ENCODE measurements at regions not wholly inside any gene's neighbourhood (a gene's known extent, or its start where the extent isn't known, plus 50 kb on each side); places are given as distances from the start of the nearest gene placed in this dataset.

GRCh38 chr7:122206985-122207384, 62.9 kb upstream of the AASS start:
- Histone ChIP-seq H3K4me3 (no peak overlapping the region), H3K9ac (ENCODE audit: insufficient read depth in 1 of 2, low read length in 2 of 2) (no peak overlapping the region), H3K9me3 (ENCODE audit: control insufficient read depth in 4 of 4, insufficient read depth in 3 of 4, low read length in 3 of 4) (peaks cover 0 to 10% (median 7%) of the 10 kb centered on the region in 4 donors), H3K4me1 (ENCODE audit: control insufficient read depth in 5 of 5, insufficient read depth in 5 of 5, low read length in 5 of 5) (peaks cover 0 to 1% (median 0%) of the 10 kb centered on the region in 5 donors), H3K27me3 (ENCODE audit: control insufficient read depth in 3 of 3, insufficient read depth in 3 of 3, low read length in 2 of 3) (no peaks in the 10 kb centered on the region), H3K27ac (ENCODE audit: low read depth in 1 of 2, low read length in 1 of 2) (no peak overlapping the region), H3K36me3 (ENCODE audit: control insufficient read depth in 4 of 4, insufficient read depth in 4 of 4, low read length in 4 of 4) (no peaks in the 10 kb centered on the region)
- DNase-seq (no peak), ATAC-seq (ENCODE audit: insufficient read depth, low FRiP score) (no peak)
- TF ChIP-seq, protein P1, sequence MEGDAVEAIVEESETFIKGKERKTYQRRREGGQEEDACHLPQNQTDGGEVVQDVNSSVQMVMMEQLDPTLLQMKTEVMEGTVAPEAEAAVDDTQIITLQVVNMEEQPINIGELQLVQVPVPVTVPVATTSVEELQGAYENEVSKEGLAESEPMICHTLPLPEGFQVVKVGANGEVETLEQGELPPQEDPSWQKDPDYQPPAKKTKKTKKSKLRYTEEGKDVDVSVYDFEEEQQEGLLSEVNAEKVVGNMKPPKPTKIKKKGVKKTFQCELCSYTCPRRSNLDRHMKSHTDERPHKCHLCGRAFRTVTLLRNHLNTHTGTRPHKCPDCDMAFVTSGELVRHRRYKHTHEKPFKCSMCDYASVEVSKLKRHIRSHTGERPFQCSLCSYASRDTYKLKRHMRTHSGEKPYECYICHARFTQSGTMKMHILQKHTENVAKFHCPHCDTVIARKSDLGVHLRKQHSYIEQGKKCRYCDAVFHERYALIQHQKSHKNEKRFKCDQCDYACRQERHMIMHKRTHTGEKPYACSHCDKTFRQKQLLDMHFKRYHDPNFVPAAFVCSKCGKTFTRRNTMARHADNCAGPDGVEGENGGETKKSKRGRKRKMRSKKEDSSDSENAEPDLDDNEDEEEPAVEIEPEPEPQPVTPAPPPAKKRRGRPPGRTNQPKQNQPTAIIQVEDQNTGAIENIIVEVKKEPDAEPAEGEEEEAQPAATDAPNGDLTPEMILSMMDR (IDR thresholded peaks at IDR 0.05; ENCODE audit: control extremely low read depth, extremely low read depth) = no peak
- WGBS, 2 donors = 91 to 100% methylated on average over 1 of the region's 1 CpG

DNA sequence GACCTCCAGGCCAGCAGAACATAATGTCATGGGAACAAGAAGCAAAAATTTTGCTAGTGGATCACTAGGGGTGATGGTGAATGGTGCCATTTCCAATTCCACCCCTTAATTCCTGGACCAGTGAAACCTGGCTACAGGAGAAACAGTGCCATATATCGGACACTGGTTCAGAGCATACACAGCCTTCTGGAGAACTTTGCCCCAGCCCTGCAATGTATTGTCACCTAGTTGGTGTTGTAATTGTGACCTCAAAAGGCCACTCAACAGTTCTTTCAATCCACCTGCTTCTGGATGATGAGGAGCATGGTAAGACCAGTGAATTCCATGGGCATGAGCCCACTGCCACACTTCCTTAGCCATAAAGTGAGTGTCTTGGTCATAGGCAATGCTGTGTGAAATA, 59.8 kb upstream of the AASS start:
- TF ChIP-seq, protein P1 (IDR thresholded peaks at IDR 0.05; ENCODE audit: control extremely low read depth, extremely low read depth) = no peak
- Histone ChIP-seq H3K27ac (ENCODE audit: low read depth in 1 of 2, low read length in 1 of 2) (no peak overlapping the region), H3K9me3 (ENCODE audit: control insufficient read depth in 4 of 4, insufficient read depth in 3 of 4, low read length in 3 of 4) (peaks cover 0 to 10% (median 7%) of the 10 kb centered on the region in 4 donors), H3K4me1 (ENCODE audit: control insufficient read depth in 5 of 5, insufficient read depth in 5 of 5, low read length in 5 of 5) (peaks cover 0 to 1% (median 0%) of the 10 kb centered on the region in 5 donors), H3K36me3 (ENCODE audit: control insufficient read depth in 4 of 4, insufficient read depth in 4 of 4, low read length in 4 of 4) (no peaks in the 10 kb centered on the region), H3K9ac (ENCODE audit: insufficient read depth in 1 of 2, low read length in 2 of 2) (no peak overlapping the region), H3K4me3 (no peak overlapping the region), H3K27me3 (ENCODE audit: control insufficient read depth in 3 of 3, insufficient read depth in 3 of 3, low read length in 2 of 3) (no peaks in the 10 kb centered on the region)
- no peak for ATAC-seq (ENCODE audit: insufficient read depth, low FRiP score)
- WGBS, 2 donors = 92 to 96% methylated on average over 1 of the region's 1 CpG
- DNase-seq = no peak

DNA sequence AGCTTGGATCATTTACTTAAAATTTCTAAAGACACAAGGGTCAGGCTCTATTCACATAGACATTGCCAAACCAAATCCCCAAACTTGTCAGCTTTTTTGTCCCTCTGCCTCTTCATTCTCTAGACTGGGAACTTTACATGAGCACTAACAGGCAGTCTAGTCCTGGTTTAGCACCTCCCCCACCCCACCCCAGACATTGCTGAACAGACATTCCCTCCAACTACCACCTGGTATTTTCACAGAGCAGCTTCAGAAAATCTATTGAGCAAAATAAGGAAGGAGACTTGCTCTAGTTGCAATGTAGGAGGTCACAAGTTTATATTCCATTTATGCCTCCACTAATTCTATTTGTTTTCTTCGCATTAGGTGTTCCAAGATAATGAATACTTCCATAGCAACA, 56.8 kb upstream of the AASS start:
- no peak for ATAC-seq (ENCODE audit: insufficient read depth, low FRiP score)
- WGBS, 2 donors = 81 to 90% methylated on average over 1 of the region's 1 CpG
- TF ChIP-seq, protein P1 (IDR thresholded peaks at IDR 0.05; ENCODE audit: control extremely low read depth, extremely low read depth) = no peak
- H3K4me3 ChIP-seq = no peak overlapping the region
- no peak overlapping the region for H3K27ac ChIP-seq (ENCODE audit: low read depth in 1 of 2, low read length in 1 of 2)
- peaks cover 0 to 1% (median 0%) of the 10 kb centered on the region in 5 donors for H3K4me1 ChIP-seq (ENCODE audit: control insufficient read depth in 5 of 5, insufficient read depth in 5 of 5, low read length in 5 of 5)
- H3K9ac ChIP-seq (ENCODE audit: insufficient read depth in 1 of 2, low read length in 2 of 2) = no peak overlapping the region
- no peaks in the 10 kb centered on the region for H3K36me3 ChIP-seq (ENCODE audit: control insufficient read depth in 4 of 4, insufficient read depth in 4 of 4, low read length in 4 of 4)
- no peak for DNase-seq
- H3K9me3 ChIP-seq (ENCODE audit: control insufficient read depth in 4 of 4, insufficient read depth in 3 of 4, low read length in 3 of 4) = peaks cover 0 to 5% (median 1%) of the 10 kb centered on the region in 4 donors
- H3K27me3 ChIP-seq (ENCODE audit: control insufficient read depth in 3 of 3, insufficient read depth in 3 of 3, low read length in 2 of 3) = no peaks in the 10 kb centered on the region

- peaks cover 0 to 1% (median under 1%) of the 10 kb centered on the region in 4 donors for H3K9me3 ChIP-seq (ENCODE audit: control insufficient read depth in 4 of 4, insufficient read depth in 3 of 4, low read length in 3 of 4)
- no peak overlapping the region for H3K4me3 ChIP-seq
- no peak overlapping the region for H3K9ac ChIP-seq (ENCODE audit: insufficient read depth in 1 of 2, low read length in 2 of 2)
- H3K27ac ChIP-seq (ENCODE audit: low read depth in 1 of 2, low read length in 1 of 2) = no peak overlapping the region
- TF ChIP-seq, protein P1 (IDR thresholded peaks at IDR 0.05; ENCODE audit: control extremely low read depth, extremely low read depth) = no peak
- no peaks in the 10 kb centered on the region for H3K36me3 ChIP-seq (ENCODE audit: control insufficient read depth in 4 of 4, insufficient read depth in 4 of 4, low read length in 4 of 4)
- no peaks in the 10 kb centered on the region for H3K27me3 ChIP-seq (ENCODE audit: control insufficient read depth in 3 of 3, insufficient read depth in 3 of 3, low read length in 2 of 3)
- ATAC-seq (ENCODE audit: insufficient read depth, low FRiP score) (peak; percentile 27), DNase-seq (peak in 1 of 3 donors; percentile 5)
- H3K4me1 ChIP-seq (ENCODE audit: control insufficient read depth in 5 of 5, insufficient read depth in 5 of 5, low read length in 5 of 5) = peaks cover 0 to under 1% (median 0%) of the 10 kb centered on the region in 5 donors
Measured at GRCh38 chr7:122199171-122199570, 55.1 kb upstream of the AASS start.
